GM19463 (cell line): ENCODE measurements at regions not wholly inside any gene's neighbourhood (a gene's known extent, or its start where the extent isn't known, plus 50 kb on each side); places are given as distances from the start of the nearest gene placed in this dataset.
"Not testable (repeated sequence)": the region's sequence is repeated elsewhere in the genome, so short reads cannot be mapped to it uniquely, and the experiment has no call there.

Experiments used
- ATAC-seq: cut with Tn5 transposase; IDR thresholded peaks from one replicate; pipeline ENCODE4 v1.9.1; 2021; ENCODE audit warnings: mild to moderate bottlenecking, moderate library complexity; ENCODE audit not compliant: unreplicated experiment

DNA sequence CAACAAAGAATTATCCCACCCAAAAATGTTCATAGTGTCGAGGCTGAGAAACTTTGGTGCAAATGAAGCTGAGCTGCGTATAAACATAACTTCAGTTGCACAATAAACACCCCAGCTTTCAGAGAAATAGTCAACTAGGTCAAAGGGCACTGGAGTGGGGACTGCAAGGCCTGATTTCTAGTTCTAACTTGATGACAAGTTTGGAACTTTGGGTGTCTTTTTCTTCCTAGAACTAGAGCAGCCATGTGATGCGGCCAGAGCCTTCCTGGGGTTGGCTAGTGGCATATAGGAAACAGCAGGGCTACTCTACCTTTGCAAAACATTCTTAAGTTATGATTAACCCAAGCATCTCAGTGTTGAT, 298.4 kb upstream of the AMIGO2 start:
- no peak for ATAC-seq

DNA sequence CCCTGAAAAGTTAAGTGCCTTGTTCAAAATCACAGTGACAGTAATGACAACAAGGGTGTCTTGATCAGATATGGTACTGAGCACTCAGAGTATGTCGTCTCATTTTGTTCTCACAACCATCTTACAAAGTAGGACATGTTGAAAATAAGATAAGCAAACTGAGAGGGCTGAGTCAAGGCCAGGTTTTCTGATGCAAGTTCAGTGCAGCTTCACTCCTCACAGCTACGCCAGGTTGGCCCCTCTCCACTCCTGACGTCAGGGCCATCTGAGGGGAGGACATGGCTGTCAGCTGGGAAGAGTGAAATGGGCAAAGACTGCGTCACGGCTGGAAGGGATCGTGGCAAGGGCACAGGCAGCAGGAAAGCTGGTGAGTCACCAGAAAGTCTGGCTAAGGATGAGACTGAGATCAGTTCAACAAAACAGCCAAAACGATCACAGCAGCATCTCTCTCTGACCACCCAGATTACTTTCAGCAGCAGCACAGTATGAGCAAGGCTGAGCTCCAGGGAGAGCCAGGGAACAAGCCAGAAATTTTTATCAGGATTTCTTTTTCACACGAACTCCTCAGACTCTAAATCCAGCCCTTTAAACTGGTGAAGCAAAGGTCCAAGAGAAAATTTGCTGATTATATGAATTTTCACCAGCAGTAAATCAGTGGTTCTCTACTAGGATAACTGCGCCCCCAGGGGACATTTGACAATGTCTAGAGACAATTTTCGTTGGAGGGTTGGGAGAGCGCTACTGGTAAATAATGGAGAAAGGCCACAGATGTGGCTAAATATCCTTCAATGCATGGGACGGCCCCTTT, 297.9 kb upstream of the AMIGO2 start:
- ATAC-seq: no peak

DNA sequence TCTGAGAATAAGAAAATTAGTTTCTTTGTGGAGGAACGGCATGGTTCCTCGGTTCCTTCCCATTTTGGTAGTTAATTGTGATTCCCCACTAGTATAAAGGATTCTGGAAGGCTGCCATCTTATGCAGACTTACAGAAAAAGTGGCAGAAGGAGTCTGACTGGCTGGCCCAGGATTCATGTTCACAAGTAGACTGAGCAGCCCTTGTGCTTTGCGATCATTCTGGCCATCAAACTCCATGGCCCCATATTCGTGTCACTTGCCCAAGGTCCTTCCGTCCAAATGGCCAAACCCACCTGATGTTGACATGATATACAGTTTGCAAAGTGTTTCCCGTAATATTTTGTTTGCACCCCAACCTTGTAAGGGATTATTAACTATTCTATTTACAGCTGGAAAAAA, 297.2 kb upstream of the AMIGO2 start:
- ATAC-seq: no peak

DNA sequence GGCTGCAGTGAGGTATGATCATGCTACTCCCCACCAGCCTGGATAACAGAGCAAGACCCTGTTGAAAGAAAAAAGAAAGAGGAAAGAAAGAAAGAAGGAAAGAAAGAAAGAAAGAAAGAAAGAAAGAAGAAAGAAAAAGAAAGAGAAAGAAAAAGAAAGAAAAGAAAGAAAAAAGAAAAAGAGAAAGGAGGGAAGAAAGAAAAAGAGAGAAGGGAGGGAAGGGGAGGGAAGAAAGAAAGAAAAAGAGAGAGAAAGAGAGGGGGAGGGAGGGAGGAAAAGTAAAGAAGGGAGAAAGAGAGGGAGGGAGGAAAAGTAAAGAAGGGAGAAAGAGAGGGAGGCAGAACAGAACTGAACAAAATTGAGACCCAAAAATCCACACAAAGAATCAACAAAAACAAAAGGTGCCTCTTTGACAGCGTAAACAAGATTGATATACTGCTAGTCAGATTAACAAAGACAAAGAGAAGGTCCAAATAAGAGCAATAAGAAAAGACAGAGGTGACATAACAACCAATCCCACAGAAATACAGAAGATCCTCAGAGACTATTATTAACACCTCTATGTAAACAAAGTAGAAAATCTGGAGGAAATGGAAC, 293.9 kb upstream of the AMIGO2 start:
- ATAC-seq: no peak

DNA sequence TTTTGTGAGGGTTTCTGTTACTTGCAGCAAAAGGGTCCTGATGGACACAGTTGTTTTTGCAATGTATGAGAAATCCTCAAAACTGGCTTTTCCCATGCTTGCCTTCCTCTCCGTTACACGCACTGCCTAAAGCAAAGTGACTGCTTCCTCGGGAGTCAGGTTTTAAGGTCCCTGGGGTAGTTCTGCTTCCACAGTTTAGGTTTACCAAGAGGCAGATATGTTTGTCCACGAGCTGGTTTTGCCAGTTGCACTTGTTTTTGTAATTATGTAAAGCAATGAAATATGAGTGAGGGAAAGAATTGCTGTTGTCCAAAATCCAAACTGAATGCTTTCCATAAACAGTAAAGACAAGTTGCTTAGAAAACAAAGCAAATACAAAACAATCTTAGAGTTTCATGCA, 290.7 kb upstream of the AMIGO2 start:
- no peak for ATAC-seq

DNA sequence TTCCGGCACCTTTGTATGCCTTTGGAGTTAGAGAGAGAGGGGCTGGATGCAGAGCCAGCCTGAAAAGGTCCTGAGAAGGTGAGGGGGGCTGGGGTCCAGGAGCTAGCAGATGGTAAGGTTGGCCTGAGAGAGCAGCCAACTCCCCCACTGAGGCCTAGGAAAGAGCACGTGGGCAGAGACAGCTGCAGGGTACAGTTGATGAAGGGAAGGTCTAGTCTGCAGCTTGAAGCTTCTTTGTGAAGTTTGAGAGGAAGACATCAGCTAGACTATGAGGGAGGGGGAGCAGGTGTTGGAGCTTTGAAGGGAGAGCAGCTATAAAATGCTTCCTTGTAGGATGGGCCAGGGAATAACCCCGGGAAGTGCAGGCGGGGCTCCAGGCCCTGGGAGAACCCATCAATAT, 289.3 kb upstream of the AMIGO2 start:
- ATAC-seq: no peak

DNA sequence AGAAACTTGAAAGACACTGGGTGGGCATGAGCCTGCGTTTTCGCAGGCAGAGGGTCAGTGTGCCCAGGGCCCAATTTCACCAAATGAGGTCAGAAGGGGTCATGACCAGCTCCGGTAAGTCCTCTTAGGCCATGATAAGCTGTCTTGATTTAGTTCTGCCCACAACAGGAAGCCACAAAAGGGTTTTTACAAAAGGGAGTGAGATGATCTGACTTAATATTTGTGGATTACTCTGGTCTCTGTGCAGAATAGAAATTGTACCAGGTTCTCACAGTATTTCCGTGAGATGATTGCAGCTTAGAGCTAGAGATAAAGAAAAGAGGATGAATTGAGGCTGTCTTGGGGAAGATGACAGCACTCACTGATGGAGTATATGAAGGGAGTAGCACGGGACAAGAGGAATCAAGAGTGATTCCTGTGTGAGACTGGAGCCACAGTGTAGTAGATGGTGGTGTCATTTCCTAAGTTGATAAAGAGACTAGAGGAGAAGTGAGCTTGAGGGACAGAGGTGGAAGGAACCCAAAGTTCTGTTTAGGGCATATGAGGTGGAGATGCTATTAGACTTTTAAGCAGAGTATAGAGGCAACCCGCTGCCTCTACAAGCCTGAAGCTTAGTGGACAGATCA, 288.3 kb upstream of the AMIGO2 start:
- ATAC-seq: no peak

DNA sequence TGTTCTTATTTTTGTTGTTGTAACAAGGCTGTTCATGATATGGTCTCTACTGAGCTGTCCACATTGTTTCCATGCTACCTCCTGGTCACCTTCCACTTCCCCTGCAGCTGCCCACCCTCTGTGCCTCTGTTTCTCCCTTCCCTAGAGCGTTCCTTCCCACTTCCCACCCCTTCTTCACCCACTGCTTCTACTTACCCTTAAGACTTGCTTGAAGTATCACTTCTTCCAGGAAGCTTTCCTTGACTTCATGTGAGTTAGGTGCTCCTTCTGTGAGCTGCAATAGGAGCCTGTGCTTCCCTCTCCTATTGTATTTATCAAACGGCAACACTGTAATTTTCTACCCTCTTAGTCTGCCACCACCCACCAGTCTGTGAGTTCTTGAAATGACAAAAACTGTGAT, 286.8 kb upstream of the AMIGO2 start:
- no peak for ATAC-seq

DNA sequence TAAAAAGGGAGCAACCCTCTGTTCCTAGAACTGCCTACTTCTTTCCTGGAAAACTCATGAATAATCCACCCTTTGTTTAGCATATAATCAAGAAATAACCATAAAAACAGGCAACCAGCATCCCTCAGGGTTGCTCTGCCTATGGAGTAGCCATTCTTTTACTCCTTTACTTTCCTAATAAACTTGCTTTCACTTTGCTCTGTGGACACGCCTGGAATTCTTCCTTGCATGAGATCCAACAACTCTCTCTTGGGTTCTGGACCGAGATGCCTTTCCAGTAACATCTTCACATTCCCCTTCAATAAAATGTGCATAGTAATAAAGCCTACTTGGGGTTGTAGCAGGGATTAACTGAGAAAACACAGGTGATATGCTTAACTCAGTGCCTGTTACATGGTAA, 286.4 kb upstream of the AMIGO2 start:
- ATAC-seq: no peak

DNA sequence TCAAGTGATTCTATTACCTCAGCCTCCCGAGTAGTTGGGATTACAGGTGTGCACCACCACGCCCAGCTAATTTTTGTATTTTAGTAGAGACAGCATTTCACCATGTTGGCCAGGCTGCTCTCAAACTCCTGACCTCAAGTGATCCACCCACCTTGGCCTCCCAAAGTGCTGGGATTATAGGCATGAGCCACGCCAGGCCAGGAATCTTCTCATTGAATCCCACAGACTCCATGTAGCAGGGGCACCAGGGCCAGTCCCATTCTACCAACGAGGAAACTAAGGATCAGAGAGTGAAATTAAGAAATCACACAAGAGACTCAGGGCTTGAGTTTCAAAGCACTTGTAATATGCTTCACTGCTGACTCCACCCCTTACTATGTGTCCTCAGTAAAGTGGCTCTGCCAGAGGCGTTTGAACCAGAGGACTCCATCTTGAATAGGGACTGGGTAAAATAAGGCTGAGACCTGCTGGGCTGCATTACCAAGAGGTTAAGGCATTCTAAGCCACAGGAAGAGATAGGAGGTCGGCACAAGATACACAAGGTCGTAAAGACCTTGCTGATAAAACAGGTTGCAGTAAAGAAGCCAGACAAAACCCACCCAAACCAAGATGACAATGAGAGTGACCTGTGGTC, 285.8 kb upstream of the AMIGO2 start:
- not testable (repeated sequence) for ATAC-seq

DNA sequence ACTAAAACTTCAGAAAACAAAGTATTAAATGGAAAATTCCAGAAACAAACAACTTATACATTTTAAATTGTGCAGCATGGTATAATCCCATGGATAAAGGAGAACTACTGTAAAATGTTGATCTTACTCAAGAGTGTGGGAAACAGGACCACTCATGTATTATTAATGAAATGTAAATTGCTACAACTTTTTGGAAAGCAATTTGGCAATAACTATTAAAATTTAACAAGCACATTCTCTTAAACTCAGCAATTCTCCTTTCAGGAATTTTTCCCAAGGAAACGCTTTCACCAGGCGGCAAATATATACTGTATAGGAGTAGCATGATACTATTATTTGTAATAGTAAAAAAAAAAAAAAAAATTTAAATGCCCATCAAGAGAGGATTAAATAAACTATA, 284.5 kb upstream of the AMIGO2 start:
- ATAC-seq: no peak

DNA sequence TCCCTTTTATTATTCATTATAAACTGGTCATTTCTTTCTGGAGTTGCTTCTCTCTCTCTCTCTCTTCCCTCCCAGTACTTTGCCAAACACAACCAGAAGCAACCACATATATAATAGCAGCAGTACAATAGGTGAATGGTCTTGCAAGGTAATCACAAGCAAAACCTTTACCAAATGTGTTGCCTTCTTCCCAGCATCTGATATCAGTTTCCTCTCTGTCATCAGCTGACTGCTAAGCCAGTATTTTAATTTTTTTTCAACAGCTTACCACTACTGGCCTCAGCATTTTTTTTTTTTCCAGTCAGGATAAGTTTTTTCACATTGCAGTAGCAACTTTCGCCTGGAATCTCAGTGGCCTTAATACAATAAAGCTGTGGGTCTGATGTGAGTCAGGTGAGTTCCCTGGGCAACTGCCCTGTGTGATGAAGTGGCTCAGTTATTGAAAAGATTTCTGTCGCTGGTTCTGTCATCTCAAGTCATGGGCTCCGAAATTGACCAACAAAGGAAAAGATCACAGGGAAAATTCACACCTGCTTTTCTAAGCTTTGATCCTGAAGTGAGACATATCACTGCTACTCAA, 282.5 kb upstream of the AMIGO2 start:
- ATAC-seq: no peak

DNA sequence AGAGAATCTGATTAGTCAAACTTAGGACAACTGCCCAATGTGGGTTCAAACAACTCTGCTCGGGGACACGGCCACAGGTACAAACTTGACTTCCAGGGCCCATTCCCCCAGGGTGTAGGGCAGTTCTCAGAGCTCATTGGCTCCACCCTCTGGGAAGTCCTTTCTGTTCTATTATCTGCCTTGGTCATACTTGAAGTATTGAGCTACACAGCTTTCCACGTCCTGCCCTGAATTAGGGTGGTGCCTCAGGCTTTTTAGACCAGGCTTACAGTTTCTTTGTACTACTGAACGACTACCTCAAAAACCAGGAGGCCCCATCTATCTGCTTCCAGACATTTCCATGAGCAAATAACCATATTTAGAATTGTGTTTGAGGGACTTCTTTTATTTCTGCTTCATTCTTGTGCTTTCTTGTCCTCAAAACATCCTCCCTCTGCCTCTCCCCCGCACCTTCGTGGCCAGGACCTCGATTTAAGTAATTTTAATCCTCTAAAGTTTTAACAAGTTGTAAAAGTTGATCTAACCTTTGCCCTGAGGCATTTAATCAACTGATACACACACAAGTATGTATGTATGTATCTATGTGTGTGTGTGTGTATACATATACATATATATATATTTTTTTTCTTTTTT, 281.7 kb upstream of the AMIGO2 start:
- peak; percentile 82 for ATAC-seq

DNA sequence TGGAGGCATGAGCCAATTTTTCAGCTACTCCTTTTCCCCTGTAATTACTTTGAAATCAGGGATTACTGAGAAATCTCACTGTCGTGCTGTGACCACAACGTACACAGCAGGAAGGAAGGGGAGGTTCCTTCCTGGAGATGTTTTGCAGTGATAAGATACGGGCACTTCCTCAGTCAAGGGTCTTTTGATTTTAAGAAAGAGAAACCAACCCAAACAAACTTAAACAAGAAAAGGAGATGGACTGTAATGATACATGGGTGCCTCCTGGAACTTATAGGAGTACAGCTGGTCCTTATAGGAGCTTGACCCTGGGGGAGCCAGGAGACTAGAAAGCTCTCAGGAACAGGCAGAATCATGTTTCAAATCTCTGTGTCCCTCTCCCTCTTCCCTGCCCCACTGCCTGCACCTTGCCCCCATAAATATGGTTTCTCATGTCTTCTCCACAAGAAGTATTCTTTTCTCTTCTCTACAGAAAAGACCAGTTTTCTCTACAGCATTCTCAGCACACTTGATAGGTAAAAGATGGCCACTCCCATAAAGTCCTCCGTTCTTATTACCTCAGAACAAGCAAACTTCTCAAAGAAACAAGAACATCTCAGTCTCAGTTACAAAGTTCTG, 281.1 kb upstream of the AMIGO2 start:
- peak; percentile 7 for ATAC-seq

DNA sequence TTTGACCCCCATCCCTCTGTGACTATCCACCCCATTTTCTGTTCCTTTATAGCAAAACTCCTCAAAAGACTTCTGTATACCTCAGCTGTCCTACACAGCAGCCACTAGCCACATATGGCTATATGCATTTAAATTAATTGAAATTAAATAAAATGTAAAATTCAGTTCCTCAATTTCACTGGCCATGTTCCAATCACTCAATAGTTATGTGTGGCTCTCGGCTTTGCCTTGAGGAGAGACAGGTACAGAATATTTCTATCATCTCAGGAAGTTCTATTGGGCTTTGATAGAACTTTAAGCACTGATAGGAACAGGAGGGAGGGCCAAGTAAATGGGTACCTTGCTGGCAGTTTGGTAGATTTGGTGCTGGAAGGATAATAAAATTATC, 280.3 kb upstream of the AMIGO2 start:
- ATAC-seq: no peak

DNA sequence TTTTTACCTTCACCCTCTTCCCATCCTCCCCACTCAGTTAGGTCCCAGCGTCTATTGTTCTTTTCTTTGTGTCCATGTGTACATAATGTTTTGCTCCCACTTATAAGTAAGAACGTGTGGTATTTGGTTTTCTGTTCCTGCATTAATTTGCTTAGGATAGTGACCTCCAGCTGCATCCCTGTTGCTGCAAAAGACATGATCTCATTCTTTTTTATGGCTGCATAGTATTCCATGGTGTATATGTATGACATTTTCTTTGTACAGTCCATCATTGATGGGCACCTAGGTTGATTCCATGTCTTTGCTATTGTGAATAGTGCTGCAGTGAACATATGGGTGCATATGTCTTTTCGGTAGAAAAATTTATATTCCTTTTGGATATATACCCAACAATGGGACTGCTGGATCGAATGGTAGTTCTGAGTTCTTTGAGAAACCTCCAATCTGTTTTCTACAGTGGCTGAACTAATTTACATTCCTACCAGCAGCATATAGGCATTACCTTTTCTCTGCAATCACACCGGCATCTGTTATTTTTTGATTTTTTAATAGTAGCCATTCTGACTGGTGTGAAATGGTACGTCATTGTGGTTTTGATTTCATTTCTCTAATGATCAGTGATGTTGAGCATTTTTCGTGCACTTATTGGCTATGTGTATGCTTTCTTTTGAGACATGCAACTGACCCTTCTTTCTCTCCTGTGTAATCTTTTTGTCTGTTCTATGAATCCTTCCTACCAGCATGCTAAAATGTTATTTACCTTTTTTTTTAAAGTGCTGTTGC, 279.7 kb upstream of the AMIGO2 start:
- no peak for ATAC-seq

DNA sequence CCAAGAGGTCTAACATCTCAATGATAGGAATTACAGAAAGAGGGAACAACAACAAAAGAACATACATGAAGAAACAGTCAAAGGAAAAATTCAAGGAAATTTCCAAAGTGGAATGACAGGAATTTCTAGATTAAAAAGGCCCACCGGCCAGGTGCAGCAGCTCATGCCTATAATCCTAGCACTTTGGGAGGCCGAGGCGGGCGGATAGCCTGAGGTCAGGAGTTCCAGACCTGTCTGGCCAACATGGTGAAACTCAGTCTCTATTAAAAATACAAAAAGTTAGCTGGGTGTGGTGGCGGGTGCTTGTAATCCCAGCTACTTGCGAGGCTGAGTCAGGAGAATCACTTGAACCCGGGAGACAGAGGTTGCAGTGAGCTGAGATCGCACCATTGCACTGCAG, 277.2 kb upstream of the AMIGO2 start:
- not testable (repeated sequence) for ATAC-seq

DNA sequence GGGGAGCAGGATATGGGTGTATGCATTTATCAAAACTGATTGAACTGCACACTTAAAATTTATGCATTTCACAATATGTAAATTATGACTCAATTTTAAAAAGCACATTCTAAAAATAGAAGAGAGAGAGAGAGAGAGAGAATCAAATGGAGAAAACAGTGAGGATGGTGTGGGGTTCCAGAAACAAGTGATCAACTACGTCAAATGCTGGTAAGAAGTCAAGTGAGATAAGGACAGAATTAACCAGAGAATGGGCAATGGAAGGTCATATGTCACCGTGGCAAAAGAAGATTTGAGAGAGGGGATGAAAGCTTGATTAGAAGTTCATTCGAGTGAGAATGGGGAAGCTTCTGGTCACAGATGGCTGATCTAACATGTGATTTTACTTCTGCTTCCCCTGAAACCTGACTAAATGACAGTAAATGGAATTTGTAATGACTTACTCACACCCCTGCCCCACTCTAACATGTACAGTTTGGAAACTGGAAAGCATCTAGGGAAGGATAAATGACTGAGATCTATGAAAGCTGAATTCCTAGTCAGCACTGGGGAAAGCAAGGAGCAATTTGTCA, 276.5 kb upstream of the AMIGO2 start:
- peak; percentile 70 for ATAC-seq

DNA sequence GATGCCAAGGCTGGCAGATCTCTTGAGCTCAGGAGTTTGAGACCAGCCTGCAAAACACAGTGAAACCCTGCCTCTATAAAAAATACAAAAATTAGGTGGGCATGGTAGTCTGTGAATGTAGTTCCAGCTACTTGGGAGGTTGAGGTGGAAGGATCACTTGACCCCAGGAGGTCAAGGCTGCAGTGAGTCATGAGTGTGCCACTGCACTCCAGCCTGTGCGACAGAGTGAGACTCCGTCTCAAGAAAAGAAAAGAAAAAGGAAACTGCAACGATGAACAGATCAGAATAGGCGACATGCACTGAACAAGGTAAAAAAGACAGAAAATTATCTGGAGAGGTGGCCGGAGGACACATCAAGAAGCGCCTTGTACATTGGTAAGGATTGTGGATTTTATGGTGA, 273.7 kb upstream of the AMIGO2 start:
- ATAC-seq: no peak

DNA sequence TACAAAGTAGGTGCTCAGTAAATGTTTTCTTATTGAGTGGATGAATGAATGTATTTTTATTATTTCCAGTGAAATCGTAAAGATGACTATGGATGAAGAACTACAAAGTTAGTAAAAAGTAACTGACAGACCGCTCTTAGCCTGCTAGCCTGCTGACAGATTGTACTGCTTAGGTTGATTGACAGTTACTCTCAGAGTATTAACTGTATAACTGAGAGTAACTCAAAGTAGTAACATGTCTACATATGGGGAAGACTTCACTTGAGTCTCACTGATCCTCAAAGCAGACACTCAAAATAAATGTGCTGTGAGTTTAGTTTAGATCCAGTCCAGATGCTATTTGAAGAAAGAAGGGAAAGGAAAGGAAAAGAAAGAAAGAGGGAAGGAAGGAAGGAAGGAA, 272.3 kb upstream of the AMIGO2 start:
- ATAC-seq: no peak
